Nephron progenitor cell (in vitro differentiated cells): ENCODE measurements at regions not wholly inside any gene's neighbourhood (a gene's known extent, or its start where the extent isn't known, plus 50 kb on each side); places are given as distances from the start of the nearest gene placed in this dataset.
"Not testable (repeated sequence)": the region's sequence is repeated elsewhere in the genome, so short reads cannot be mapped to it uniquely, and the experiment has no call there.

Experiments used
- DNase-seq: peaks from one replicate; pipeline ENCODE4 v3.0.0; 2021
- H3K27ac Mint-ChIP-seq: 2 replicates; pipeline ENCODE4 v1.8.0; 2021; ENCODE audit warnings: mild to moderate bottlenecking, moderate library complexity, mixed read lengths
- H3K27me3 Mint-ChIP-seq: 2 replicates; pipeline ENCODE4 v1.8.0; 2021; ENCODE audit warnings: mild to moderate bottlenecking, low read depth, mixed read lengths; ENCODE audit not compliant: poor library complexity
- H3K36me3 Mint-ChIP-seq: 2 replicates; pipeline ENCODE4 v1.8.0; 2021; ENCODE audit warnings: low read depth, mixed read lengths
- H3K4me1 Mint-ChIP-seq: 2 replicates; pipeline ENCODE4 v1.8.0; 2021; ENCODE audit warnings: mixed read lengths
- H3K4me3 Mint-ChIP-seq: 2 replicates; pipeline ENCODE4 v1.8.0; 2021; ENCODE audit warnings: mild to moderate bottlenecking, moderate library complexity, mixed read lengths
- H3K9me3 Mint-ChIP-seq: 2 replicates; pipeline ENCODE4 v1.8.0; 2021; ENCODE audit warnings: mild to moderate bottlenecking, moderate library complexity, mixed read lengths
- TF ChIP-seq, protein P1 (sequence below): fragments of 200-600 bp; sonication (generic); IDR thresholded peaks from 2 replicates; pipeline ENCODE4 v1.5.0; 2021; ENCODE audit warnings: antibody characterized with exemption

DNA sequence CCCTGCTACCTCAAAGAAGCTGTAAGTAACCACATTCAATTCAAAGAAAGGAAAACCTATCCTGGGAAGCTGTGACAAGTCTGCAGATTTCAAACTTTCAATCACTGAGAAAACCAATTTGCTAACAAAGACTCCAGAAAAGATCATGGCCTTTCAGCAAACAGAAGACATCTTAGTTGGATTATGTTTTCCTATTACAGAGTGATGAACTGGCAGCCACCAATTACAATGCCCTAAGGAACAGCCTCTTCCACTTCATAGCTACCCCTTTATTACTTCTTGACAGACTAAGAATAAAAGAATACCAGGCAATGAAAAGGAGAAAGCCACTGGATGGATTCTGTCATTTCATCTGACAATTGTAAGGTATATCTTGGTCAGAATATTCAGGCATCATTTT is 128.2 kb upstream of the RASEF start:
- H3K27me3 Mint-ChIP-seq: peaks cover 7% of the 10 kb centered on the region
- no peaks in the 10 kb centered on the region for H3K36me3 Mint-ChIP-seq
- DNase-seq: no peak
- H3K27ac Mint-ChIP-seq: no peak overlapping the region
- TF ChIP-seq, protein P1, sequence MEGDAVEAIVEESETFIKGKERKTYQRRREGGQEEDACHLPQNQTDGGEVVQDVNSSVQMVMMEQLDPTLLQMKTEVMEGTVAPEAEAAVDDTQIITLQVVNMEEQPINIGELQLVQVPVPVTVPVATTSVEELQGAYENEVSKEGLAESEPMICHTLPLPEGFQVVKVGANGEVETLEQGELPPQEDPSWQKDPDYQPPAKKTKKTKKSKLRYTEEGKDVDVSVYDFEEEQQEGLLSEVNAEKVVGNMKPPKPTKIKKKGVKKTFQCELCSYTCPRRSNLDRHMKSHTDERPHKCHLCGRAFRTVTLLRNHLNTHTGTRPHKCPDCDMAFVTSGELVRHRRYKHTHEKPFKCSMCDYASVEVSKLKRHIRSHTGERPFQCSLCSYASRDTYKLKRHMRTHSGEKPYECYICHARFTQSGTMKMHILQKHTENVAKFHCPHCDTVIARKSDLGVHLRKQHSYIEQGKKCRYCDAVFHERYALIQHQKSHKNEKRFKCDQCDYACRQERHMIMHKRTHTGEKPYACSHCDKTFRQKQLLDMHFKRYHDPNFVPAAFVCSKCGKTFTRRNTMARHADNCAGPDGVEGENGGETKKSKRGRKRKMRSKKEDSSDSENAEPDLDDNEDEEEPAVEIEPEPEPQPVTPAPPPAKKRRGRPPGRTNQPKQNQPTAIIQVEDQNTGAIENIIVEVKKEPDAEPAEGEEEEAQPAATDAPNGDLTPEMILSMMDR: no peak
- H3K9me3 Mint-ChIP-seq: no peaks in the 10 kb centered on the region
- no peak overlapping the region for H3K4me3 Mint-ChIP-seq
- peaks cover 17% of the 10 kb centered on the region for H3K4me1 Mint-ChIP-seq

DNA sequence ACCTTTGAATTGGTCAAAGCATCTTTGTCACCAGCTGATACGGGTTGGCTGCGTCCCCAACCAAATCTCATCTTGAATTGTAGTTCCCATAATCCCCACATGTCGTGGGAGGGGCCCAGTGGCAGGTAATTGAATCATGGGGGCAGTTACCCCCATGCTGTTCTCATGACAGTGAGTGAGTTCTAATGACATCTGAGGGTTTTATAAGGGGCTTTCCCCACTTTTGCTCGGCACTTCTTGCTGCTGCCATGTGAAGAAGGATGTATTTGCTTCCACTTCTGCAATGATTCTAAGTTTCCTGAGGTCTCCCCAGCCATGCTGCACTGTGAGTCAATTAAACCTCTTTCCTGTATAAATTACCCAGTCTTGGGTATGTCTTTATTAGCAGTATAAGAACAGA is 126.1 kb upstream of the RASEF start:
- H3K4me3 Mint-ChIP-seq, H3K9me3 Mint-ChIP-seq, H3K27ac Mint-ChIP-seq, H3K36me3 Mint-ChIP-seq, DNase-seq: not testable (repeated sequence)
- Mint-ChIP-seq H3K4me1 (peaks cover 26% of the 10 kb centered on the region), H3K27me3 (peaks cover 11% of the 10 kb centered on the region)

DNA sequence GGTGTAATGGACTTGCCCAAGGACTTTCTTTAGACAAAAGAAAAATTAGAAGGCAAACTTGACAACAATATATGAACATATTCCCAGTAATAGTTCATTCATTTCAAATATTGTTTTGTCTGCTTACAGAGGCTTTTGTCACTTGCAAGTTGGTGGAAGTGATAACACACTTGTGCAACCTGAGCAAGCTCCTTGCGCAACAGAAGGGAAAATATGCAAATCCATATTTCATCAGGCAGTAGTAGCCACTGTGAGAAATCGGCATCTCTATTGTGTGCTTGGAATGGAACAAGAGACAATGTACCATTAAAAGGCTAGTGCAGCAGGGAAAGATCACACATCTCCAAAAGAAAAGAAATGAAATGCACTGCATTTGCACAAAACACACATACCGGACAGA is 125.3 kb upstream of the RASEF start:
- no peak for DNase-seq
- H3K36me3 Mint-ChIP-seq: no peaks in the 10 kb centered on the region

DNA sequence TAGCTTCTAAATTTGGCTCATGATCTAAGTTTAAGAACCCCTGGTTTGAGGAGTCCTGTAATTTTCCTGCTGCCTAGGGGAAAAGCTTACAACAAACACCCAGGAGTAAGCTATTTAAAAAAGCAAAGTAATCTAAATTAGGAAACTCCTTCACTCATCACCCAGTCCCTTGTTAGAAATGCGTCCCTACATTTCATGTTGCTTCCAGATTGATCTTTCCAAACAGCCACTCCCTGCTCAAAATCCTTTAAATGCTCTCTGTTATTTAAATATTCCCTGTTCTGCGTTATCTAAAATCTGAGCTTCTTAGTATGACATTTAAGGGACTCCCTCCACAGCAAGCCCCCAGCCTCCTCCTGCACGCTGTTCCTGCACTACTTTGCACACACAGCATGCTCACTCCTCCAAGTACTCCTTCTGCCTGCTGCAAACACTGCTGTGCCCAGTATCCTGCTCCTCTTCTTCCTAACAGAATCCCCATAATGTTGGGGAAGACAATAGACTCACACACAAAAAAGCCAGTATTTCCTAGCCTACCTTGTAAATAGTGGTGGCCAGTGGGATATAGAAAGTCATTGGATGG is 123.3 kb upstream of the RASEF start:
- TF ChIP-seq, protein P1: no peak
- Mint-ChIP-seq H3K36me3 (no peaks in the 10 kb centered on the region), H3K4me1 (peaks cover 30% of the 10 kb centered on the region), H3K4me3 (peak overlapping the region; percentile 54), H3K9me3 (no peaks in the 10 kb centered on the region), H3K27ac (no peak overlapping the region), H3K27me3 (peaks cover 12% of the 10 kb centered on the region)
- no peak for DNase-seq

More for the DNA sequence above, 125.3 kb upstream of the RASEF start:
- TF ChIP-seq, protein P1: no peak
- H3K4me1 Mint-ChIP-seq: peaks cover 26% of the 10 kb centered on the region
- H3K9me3 Mint-ChIP-seq: no peaks in the 10 kb centered on the region
- H3K27me3 Mint-ChIP-seq: peaks cover 11% of the 10 kb centered on the region
- no peak overlapping the region for H3K27ac Mint-ChIP-seq
- H3K4me3 Mint-ChIP-seq: no peak overlapping the region

DNA sequence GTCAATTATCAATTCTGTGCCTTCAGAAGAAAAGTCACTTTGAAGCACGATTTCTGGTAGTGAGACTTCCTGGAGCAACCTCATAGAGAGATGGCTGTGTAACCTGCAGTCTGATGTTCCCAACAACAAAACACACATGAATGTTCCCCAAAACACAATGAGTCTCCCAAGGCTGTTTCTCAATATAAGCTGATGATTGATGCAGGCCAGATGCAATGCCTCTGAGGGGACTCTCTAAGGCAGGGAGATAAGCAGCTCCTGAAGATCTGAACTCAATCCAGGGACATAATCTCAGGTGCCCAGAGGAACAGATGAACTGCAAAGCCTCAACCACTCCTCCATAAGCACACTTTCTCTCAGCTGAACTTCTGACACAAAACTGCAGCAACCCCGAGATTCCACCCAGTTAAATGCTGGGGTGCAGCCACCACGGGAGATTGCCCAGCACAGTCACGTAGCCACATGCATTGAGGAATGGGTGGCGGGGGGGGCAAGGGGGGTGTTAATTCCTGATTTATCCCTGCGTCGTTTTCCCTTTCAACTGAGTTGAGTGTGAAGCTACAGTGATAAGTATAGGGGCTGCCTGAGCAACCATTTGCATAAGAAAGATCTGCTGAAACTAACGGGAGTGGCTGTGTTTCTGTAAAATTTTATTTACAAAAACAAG is 122.7 kb upstream of the RASEF start:
- Mint-ChIP-seq H3K27me3 (peaks cover 12% of the 10 kb centered on the region), H3K36me3 (no peaks in the 10 kb centered on the region), H3K9me3 (no peaks in the 10 kb centered on the region), H3K27ac (no peak overlapping the region), H3K4me3 (no peak overlapping the region), H3K4me1 (peaks cover 30% of the 10 kb centered on the region)
- TF ChIP-seq, protein P1: no peak
- no peak for DNase-seq

DNA sequence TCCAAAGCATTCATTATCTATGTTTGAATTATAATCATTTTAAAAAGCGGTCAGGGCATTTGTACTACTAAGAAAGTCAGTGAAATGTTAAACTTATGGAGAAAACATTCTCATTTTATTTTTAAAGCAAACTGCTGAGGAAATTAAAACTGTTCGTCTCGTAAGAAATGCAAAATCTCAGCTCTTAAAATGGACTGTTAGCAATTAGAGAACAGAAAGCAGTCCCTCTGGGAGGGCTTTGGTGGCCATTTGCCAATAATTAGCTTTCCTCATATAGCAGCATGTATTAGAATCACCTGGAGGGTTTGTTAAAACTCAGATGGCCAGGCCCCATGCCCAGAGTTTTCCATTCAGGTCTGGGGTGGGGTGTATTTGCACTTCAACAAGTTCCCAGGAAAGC is 120.7 kb upstream of the RASEF start:
- Mint-ChIP-seq H3K36me3 (no peaks in the 10 kb centered on the region), H3K4me3 (no peak overlapping the region), H3K9me3 (no peaks in the 10 kb centered on the region), H3K4me1 (peaks cover 30% of the 10 kb centered on the region), H3K27ac (no peak overlapping the region), H3K27me3 (peaks cover 12% of the 10 kb centered on the region)
- TF ChIP-seq, protein P1: no peak
- DNase-seq: no peak
